Heart right ventricle (tissue), 16 donors: ENCODE measurements at regions not wholly inside any gene's neighbourhood (a gene's known extent, or its start where the extent isn't known, plus 50 kb on each side); places are given as distances from the start of the nearest gene placed in this dataset.

Experiments used
- ATAC-seq, 8 donors: fragments of 200-7000 bp; cut with Tn5 transposase; one replicate each; pipeline ENCODE4 v1.9.1; 2020; ENCODE audit warnings: mild to moderate bottlenecking in 8 of 8, moderate library complexity in 8 of 8, moderate number of reproducible peaks in 1 of 8
- DNase-seq, 2 donors: peaks; one replicate each; pipeline ENCODE4 v3.0.0-alpha.2; 2020
- H3K27ac ChIP-seq, 10 donors: fragments of 200-600 bp; sonication (generic) in 2 of 10; one replicate each; pipeline versions ENCODE4 v1.5.0 to v1.8.0; 2020 to 2022; ENCODE audit warnings: mild to moderate bottlenecking in 3 of 10
- H3K27me3 ChIP-seq, 7 donors: fragments of 200-600 bp; one replicate each; pipeline ENCODE4 v1.8.0; 2021 to 2022; ENCODE audit warnings: mild to moderate bottlenecking in 2 of 7
- H3K36me3 ChIP-seq, 9 donors: fragments of 200-600 bp; sonication (generic) in 1 of 9; one replicate each; pipeline versions ENCODE4 v1.5.0 to v1.8.0; 2020 to 2022; ENCODE audit warnings: mild to moderate bottlenecking in 2 of 9
- H3K4me1 ChIP-seq, 9 donors: fragments of 200-600 bp; sonication (generic) in 1 of 9; one replicate each; pipeline versions ENCODE4 v1.5.0 to v1.8.0; 2020 to 2022; ENCODE audit warnings: mild to moderate bottlenecking in 4 of 9
- H3K4me3 ChIP-seq, 10 donors: fragments of 200-600 bp; sonication (generic) in 2 of 10; one replicate each; pipeline versions ENCODE4 v1.5.0 to v1.8.0; 2020 to 2022; ENCODE audit warnings: mild to moderate bottlenecking in 7 of 10, moderate library complexity in 2 of 10
- H3K9me3 ChIP-seq, 11 donors: fragments of 200-600 bp in 10 of 11; sonication (generic) in 2 of 11; one replicate each; pipeline versions ENCODE4 v1.5.0 to v1.8.0; 2013 to 2022; ENCODE audit warnings: mild to moderate bottlenecking in 2 of 11, control low read depth in 1 of 11, moderate library complexity in 1 of 11
- CTCF ChIP-seq, 9 donors: fragments of 200-600 bp; sonication (generic) in 2 of 9; IDR thresholded peaks; one replicate each; pipeline versions ENCODE4 v1.5.0 to v1.8.0; 2021 to 2022; ENCODE audit warnings: antibody characterized with exemption in 9 of 9, mild to moderate bottlenecking in 5 of 9, moderate library complexity in 1 of 9
- WGBS, 2 donors: extraction: QIAGEN DNeasy Blood & Tissue Kit; methylation state at CpG; one replicate each; pipeline ENCODE4 v1.1.7; 2013; ENCODE audit warnings: inconsistent platforms in 1 of 2; 5-methylcytosine and 5-hydroxymethylcytosine counted together
- intact Hi-C, 10 donors: fragments of 100-400 bp; cut with DNase I; formaldehyde crosslinking; loops; one replicate each; pipeline versions ENCODE4 v1.11.1 to v1.14.2; 2022
- donor health status: Arrhythmogenic right ventricular cardiomyopathy.
- donor health status: ischemic (EF 13 %, LVEDD 7.1; RV severe dilation, severe dysfunction).
- donor health status: healthy with polysubstance abuse.
- donor health status: DM: no; HTN: yes; CAD: no.
- donor health status: DM: no; HTN: no; CAD: no.
- donor health status: ischemic (EF 25% LVEDD 6.9; RV normal size, moderate dysfunction).
- donor health status: ischemic (EF 25% LVEDD 5.7; RV mildly dilated, moderate dysfunction).
- donor health status: healthy.
- donor health status: DM: yes; HTN: yes; CAD: no.
- donor health status: Ischemic cardiomyopathy.
- donor health status: ischemic (EF 35%, LVEDD 5.7; RV mildly dilated, moderate dysfunction).
- donor health status: nonischemic (EF 11% LVEDD 7.7; RV severe dilation, severe dysfunction).
- donor health status: DM: yes; HTN: yes; CAD: no.
- donor health status: PGD.
- donor health status: ischemic (EF 29% LVEDD 5.4; RV normal size, mild dysfunction).
- donor health status: nonischemic (EF 23%, LVEDD 6.1; RV moderate dilation, normal function).

GRCh38 chr6:140747114-140747513, 1372.7 kb upstream of the CITED2 start:
- ATAC-seq, result no peak
- H3K27ac ChIP-seq, result no peak overlapping the region
- intact Hi-C loops, result loop anchor here in 1 of 10 donors (10.0 kb wide), 1 partner anchor 452 kb away; no protein-coding TSS in a partner anchor
- TF ChIP-seq CTCF (IDR thresholded peaks at IDR 0.05), result no peak
- DNase-seq, result no peak
- no peaks in the 10 kb centered on the region for H3K36me3 ChIP-seq
- WGBS, 2 donors, result 85 to 92% methylated on average over 2 of the region's 2 CpGs
- H3K4me3 ChIP-seq, result no peak overlapping the region
- no peaks in the 10 kb centered on the region for H3K27me3 ChIP-seq
- H3K4me1 ChIP-seq, result no peaks in the 10 kb centered on the region
- peaks cover 0 to 47% (median 14%) of the 10 kb centered on the region in 11 donors for H3K9me3 ChIP-seq

- TF ChIP-seq CTCF (IDR thresholded peaks at IDR 0.05), result no peak
- DNase-seq, result no peak
- Histone ChIP-seq H3K4me1 (no peaks in the 10 kb centered on the region), H3K4me3 (no peak overlapping the region), H3K27me3 (no peaks in the 10 kb centered on the region), H3K9me3 (peaks cover 0 to 45% (median 14%) of the 10 kb centered on the region in 11 donors), H3K27ac (no peak overlapping the region), H3K36me3 (no peaks in the 10 kb centered on the region)
- intact Hi-C loops, result loop anchor here in 1 of 10 donors (10.0 kb wide), 1 partner anchor 450 kb away; no protein-coding TSS in a partner anchor
- ATAC-seq, result peak in 1 of 8 donors; percentile 56
- 83 to 88% methylated on average over 2 of the region's 2 CpGs for WGBS, 2 donors
These were observed 1370.3 kb upstream of the CITED2 start for GRCh38 chr6:140744659-140745320.

GRCh38 chr6:140736231-140736630, 1361.8 kb upstream of the CITED2 start:
- ATAC-seq (no peak), DNase-seq (no peak)
- no peaks in the 10 kb centered on the region for H3K27me3 ChIP-seq
- H3K4me1 ChIP-seq, result peaks cover 0 to 3% (median 0%) of the 10 kb centered on the region in 9 donors
- H3K27ac ChIP-seq, result no peak overlapping the region
- H3K36me3 ChIP-seq, result no peaks in the 10 kb centered on the region
- no peaks in the 10 kb centered on the region for H3K9me3 ChIP-seq
- TF ChIP-seq CTCF (IDR thresholded peaks at IDR 0.05), result no peak
- intact Hi-C loops, result no loop called here
- no peak overlapping the region for H3K4me3 ChIP-seq

- intact Hi-C loops, result no loop called here
- Histone ChIP-seq H3K36me3 (no peaks in the 10 kb centered on the region), H3K4me3 (no peak overlapping the region), H3K27ac (no peak overlapping the region), H3K27me3 (no peaks in the 10 kb centered on the region), H3K4me1 (peaks cover 0 to 3% (median 0%) of the 10 kb centered on the region in 9 donors), H3K9me3 (no peaks in the 10 kb centered on the region)
- DNase-seq (no peak), ATAC-seq (no peak)
- 61 to 63% methylated on average over 2 of the region's 2 CpGs for WGBS, 2 donors
- no peak for TF ChIP-seq CTCF (IDR thresholded peaks at IDR 0.05)
These were observed 1358.5 kb upstream of the CITED2 start for GRCh38 chr6:140732991-140733390.
